PC-3 (cell line): ENCODE measurements at regions not wholly inside any gene's neighbourhood (a gene's known extent, or its start where the extent isn't known, plus 50 kb on each side); places are given as distances from the start of the nearest gene placed in this dataset.

ENCODE experiments used
- CTCF ChIP-seq: fragments of 300-600 bp; sonication (generic); conservative IDR thresholded peaks from 2 replicates; pipeline ENCODE4 v1.5.1; 2017; ENCODE audit warnings: antibody characterized with exemption, low read depth, mild to moderate bottlenecking, low read length
- EZH2 ChIP-seq: fragments of 300-600 bp; sonication (generic); IDR thresholded peaks from one replicate; pipeline ENCODE4 v1.6.1; 2017; ENCODE audit warnings: antibody characterized with exemption, mild to moderate bottlenecking, low read length; ENCODE audit not compliant: unreplicated experiment

GRCh38 chr12:131571827-131572226, 139.1 kb upstream of the SFSWAP start:
- no peak for TF ChIP-seq CTCF
- no peak for TF ChIP-seq EZH2
